HFFc6 (cell line): ENCODE measurements at regions not wholly inside any gene's neighbourhood (a gene's known extent, or its start where the extent isn't known, plus 50 kb on each side); places are given as distances from the start of the nearest gene placed in this dataset.

Experiments used
- DNase-seq: peaks from one replicate; pipeline ENCODE4 v3.0.0-alpha.2; 2018
- H3K27ac Mint-ChIP-seq: 2 replicates; pipeline ENCODE4 v1.8.0; 2020; ENCODE audit warnings: mild to moderate bottlenecking, mixed read lengths
- H3K27me3 Mint-ChIP-seq: 2 replicates; pipeline ENCODE4 v1.8.0; 2021; ENCODE audit warnings: mild to moderate bottlenecking, moderate library complexity, mixed read lengths; ENCODE audit not compliant: insufficient read depth
- H3K36me3 Mint-ChIP-seq: 2 replicates; pipeline ENCODE4 v1.8.0; 2021; ENCODE audit warnings: low read depth, mixed read lengths
- H3K4me1 Mint-ChIP-seq: 2 replicates; pipeline ENCODE4 v1.8.0; 2020; ENCODE audit warnings: low read depth, mixed read lengths
- H3K4me3 Mint-ChIP-seq: 2 replicates; pipeline ENCODE4 v1.8.0; 2020; ENCODE audit warnings: mild to moderate bottlenecking, moderate library complexity, mixed read lengths
- H3K9me3 Mint-ChIP-seq: 2 replicates; pipeline ENCODE4 v1.8.0; 2020; ENCODE audit warnings: mild to moderate bottlenecking, mixed read lengths
- TF ChIP-seq, protein P1 (sequence below): fragments of 200-600 bp; sonication (generic); IDR thresholded peaks from 2 replicates; pipeline ENCODE4 v1.5.0; 2021; ENCODE audit warnings: antibody characterized with exemption, mild to moderate bottlenecking

- H3K27me3 Mint-ChIP-seq = peaks cover 11% of the 10 kb centered on the region
Observed at GRCh38 chr2:23306401-23306800, 78.6 kb upstream of the KLHL29 start.

GRCh38 chr2:23311186-23311585, 73.8 kb upstream of the KLHL29 start:
- H3K27me3 Mint-ChIP-seq = peaks cover 9% of the 10 kb centered on the region

More at GRCh38 chr2:23306401-23306800, 78.6 kb upstream of the KLHL29 start:
- Mint-ChIP-seq H3K36me3 (no peaks in the 10 kb centered on the region), H3K27ac (no peak overlapping the region), H3K4me1 (peaks cover 2% of the 10 kb centered on the region; the same call in 1 of the 2 replicates), H3K9me3 (no peaks in the 10 kb centered on the region), H3K4me3 (no peak overlapping the region)
- TF ChIP-seq, protein P1, sequence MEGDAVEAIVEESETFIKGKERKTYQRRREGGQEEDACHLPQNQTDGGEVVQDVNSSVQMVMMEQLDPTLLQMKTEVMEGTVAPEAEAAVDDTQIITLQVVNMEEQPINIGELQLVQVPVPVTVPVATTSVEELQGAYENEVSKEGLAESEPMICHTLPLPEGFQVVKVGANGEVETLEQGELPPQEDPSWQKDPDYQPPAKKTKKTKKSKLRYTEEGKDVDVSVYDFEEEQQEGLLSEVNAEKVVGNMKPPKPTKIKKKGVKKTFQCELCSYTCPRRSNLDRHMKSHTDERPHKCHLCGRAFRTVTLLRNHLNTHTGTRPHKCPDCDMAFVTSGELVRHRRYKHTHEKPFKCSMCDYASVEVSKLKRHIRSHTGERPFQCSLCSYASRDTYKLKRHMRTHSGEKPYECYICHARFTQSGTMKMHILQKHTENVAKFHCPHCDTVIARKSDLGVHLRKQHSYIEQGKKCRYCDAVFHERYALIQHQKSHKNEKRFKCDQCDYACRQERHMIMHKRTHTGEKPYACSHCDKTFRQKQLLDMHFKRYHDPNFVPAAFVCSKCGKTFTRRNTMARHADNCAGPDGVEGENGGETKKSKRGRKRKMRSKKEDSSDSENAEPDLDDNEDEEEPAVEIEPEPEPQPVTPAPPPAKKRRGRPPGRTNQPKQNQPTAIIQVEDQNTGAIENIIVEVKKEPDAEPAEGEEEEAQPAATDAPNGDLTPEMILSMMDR = no peak
- no peak for DNase-seq

DNA sequence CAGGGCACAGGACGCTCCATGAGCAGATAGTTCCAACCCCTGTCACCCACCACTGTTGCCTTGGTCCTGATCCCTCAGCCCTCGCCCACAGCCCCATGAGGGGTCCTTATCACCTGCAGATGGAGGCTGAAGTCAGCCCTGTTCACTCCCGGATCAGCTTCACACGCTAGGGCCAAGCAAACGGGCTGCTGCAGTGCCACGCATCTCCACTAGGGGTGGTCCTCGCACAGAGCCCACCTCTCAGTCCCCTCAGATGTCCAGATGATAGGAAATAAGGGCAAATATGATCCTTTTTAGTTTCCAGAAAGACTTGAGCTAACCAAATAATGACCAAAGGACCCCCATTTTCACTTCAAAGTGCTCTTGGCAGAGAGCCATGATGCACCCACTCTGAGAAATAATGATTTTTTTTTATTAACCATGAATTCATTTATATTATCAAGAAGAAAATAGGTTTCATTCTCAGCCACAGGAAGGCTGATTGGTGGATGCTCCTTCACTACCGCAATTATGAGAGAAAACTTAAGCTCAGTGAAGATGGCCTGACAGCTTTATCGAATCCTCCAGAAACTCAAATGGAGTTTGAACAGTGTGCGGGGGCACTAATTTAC, 71.9 kb upstream of the KLHL29 start:
- Mint-ChIP-seq H3K27ac (no peak overlapping the region), H3K4me3 (no peak overlapping the region), H3K36me3 (no peaks in the 10 kb centered on the region), H3K27me3 (peaks cover 13% of the 10 kb centered on the region), H3K9me3 (no peaks in the 10 kb centered on the region), H3K4me1 (no peaks in the 10 kb centered on the region)
- TF ChIP-seq, protein P1 = peak; percentile 81
- DNase-seq = no peak

More at GRCh38 chr2:23311186-23311585, 73.8 kb upstream of the KLHL29 start:
- TF ChIP-seq, protein P1 = no peak
- no peak for DNase-seq
- Mint-ChIP-seq H3K9me3 (no peaks in the 10 kb centered on the region), H3K4me3 (no peak overlapping the region), H3K27ac (no peak overlapping the region), H3K36me3 (no peaks in the 10 kb centered on the region), H3K4me1 (no peaks in the 10 kb centered on the region)

- H3K27ac Mint-ChIP-seq = no peak overlapping the region
- peaks cover 13% of the 10 kb centered on the region for H3K27me3 Mint-ChIP-seq
- no peak overlapping the region for H3K4me3 Mint-ChIP-seq
- no peak for DNase-seq
- no peaks in the 10 kb centered on the region for H3K4me1 Mint-ChIP-seq
- no peaks in the 10 kb centered on the region for H3K9me3 Mint-ChIP-seq
- TF ChIP-seq, protein P1 = no peak
- no peaks in the 10 kb centered on the region for H3K36me3 Mint-ChIP-seq
Observed at GRCh38 chr2:23314687-23315086, 70.3 kb upstream of the KLHL29 start.

- Mint-ChIP-seq H3K36me3 (no peaks in the 10 kb centered on the region), H3K4me1 (no peaks in the 10 kb centered on the region), H3K4me3 (no peak overlapping the region), H3K9me3 (no peaks in the 10 kb centered on the region), H3K27me3 (peaks cover 18% of the 10 kb centered on the region), H3K27ac (no peak overlapping the region)
- TF ChIP-seq, protein P1 = no peak
- DNase-seq = no peak
Observed at GRCh38 chr2:23320058-23320457, 64.9 kb upstream of the KLHL29 start.
